Activated CD4-positive, alpha-beta T cell treated with anti-CD3 and anti-CD28 coated beads for 36 hours (primary cell): ENCODE measurements at regions not wholly inside any gene's neighbourhood (a gene's known extent, or its start where the extent isn't known, plus 50 kb on each side); places are given as distances from the start of the nearest gene placed in this dataset.
"Not testable (repeated sequence)": the region's sequence is repeated elsewhere in the genome, so short reads cannot be mapped to it uniquely, and the experiment has no call there.

Experiments used
- ATAC-seq: fragments of 200-7000 bp; cut with Tn5 transposase; one replicate; pipeline ENCODE4 v1.10.0; 2021; ENCODE audit warnings: mild to moderate bottlenecking, moderate library complexity
- CTCF ChIA-PET: fragments of 350-600 bp; sonication (Branson Sonifier 250); formaldehyde crosslinking; loops from one replicate; lab custom pipeline; 2021; ENCODE audit warnings: antibody characterized with exemption; lab: Charles Lee
- POLR2A ChIA-PET: fragments of 350-600 bp; sonication (Branson Sonifier 250); formaldehyde crosslinking; loops from one replicate; lab custom pipeline; 2021; ENCODE audit warnings: antibody characterized with exemption, inconsistent platforms; lab: Charles Lee
- DNase-seq: peaks from one replicate; pipeline ENCODE4 v3.0.0-alpha.2; 2020
- H3K27ac Mint-ChIP-seq: one replicate; pipeline ENCODE4 v1.8.0; 2021; ENCODE audit warnings: mixed read lengths
- H3K27me3 Mint-ChIP-seq: one replicate; pipeline ENCODE4 v1.8.0; 2021; ENCODE audit warnings: mixed read lengths
- H3K36me3 Mint-ChIP-seq: one replicate; pipeline ENCODE4 v1.8.0; 2021; ENCODE audit warnings: low read depth, mixed read lengths
- H3K4me1 Mint-ChIP-seq: one replicate; pipeline ENCODE4 v1.8.0; 2021; ENCODE audit warnings: mixed read lengths
- H3K4me3 Mint-ChIP-seq: one replicate; pipeline ENCODE4 v1.8.0; 2021; ENCODE audit warnings: mild to moderate bottlenecking, moderate library complexity, mixed read lengths
- H3K9me3 Mint-ChIP-seq: one replicate; pipeline ENCODE4 v1.8.0; 2021; ENCODE audit warnings: low read depth, mixed read lengths
- intact Hi-C, 2 experiments: fragments of 100-400 bp; cut with DNase I in 1 of 2; cut with micrococcal nuclease in 1 of 2; formaldehyde crosslinking; loops; one replicate each; pipeline versions ENCODE4 v1.14.2 to v1.15.1; 2022 to 2024; cut with DNase I, micrococcal nuclease

GRCh38 chr7:149963985-149964384 is 90.2 kb downstream of the ATP6V0E2 start:
- DNase-seq, H3K27ac Mint-ChIP-seq, POLR2A ChIA-PET, ATAC-seq, H3K27me3 Mint-ChIP-seq, intact Hi-C loops, H3K4me3 Mint-ChIP-seq: not testable (repeated sequence)
- Mint-ChIP-seq H3K36me3 (peaks cover 19% of the 10 kb centered on the region), H3K9me3 (peaks cover 14% of the 10 kb centered on the region), H3K4me1 (peaks cover 17% of the 10 kb centered on the region)
- CTCF ChIA-PET: interaction anchor here (1.2 kb wide), 1 partner anchor 201 kb away, joined by 3 read pairs; no protein-coding TSS in a partner anchor

GRCh38 chr7:149966444-149966843 is 92.7 kb downstream of the ATP6V0E2 start:
- H3K9me3 Mint-ChIP-seq, POLR2A ChIA-PET, ATAC-seq, H3K27me3 Mint-ChIP-seq, CTCF ChIA-PET, H3K27ac Mint-ChIP-seq, DNase-seq, intact Hi-C loops, H3K4me3 Mint-ChIP-seq: not testable (repeated sequence)
- H3K36me3 Mint-ChIP-seq: peaks cover 11% of the 10 kb centered on the region
- H3K4me1 Mint-ChIP-seq: peaks cover 11% of the 10 kb centered on the region

- DNase-seq, CTCF ChIA-PET, H3K27ac Mint-ChIP-seq, H3K4me1 Mint-ChIP-seq, H3K36me3 Mint-ChIP-seq, H3K9me3 Mint-ChIP-seq, intact Hi-C loops, ATAC-seq, POLR2A ChIA-PET, H3K4me3 Mint-ChIP-seq: not testable (repeated sequence)
- H3K27me3 Mint-ChIP-seq: peaks cover 15% of the 10 kb centered on the region
These were observed 99.2 kb downstream of the ATP6V0E2 start for GRCh38 chr7:149972977-149973376.

- ATAC-seq, H3K9me3 Mint-ChIP-seq, H3K4me3 Mint-ChIP-seq, POLR2A ChIA-PET, intact Hi-C loops, H3K4me1 Mint-ChIP-seq, H3K36me3 Mint-ChIP-seq, CTCF ChIA-PET, DNase-seq, H3K27ac Mint-ChIP-seq: not testable (repeated sequence)
- H3K27me3 Mint-ChIP-seq: peaks cover 17% of the 10 kb centered on the region
These were observed 99.9 kb downstream of the ATP6V0E2 start for GRCh38 chr7:149973681-149974080.

- H3K27ac Mint-ChIP-seq, POLR2A ChIA-PET, ATAC-seq, intact Hi-C loops, H3K4me3 Mint-ChIP-seq, CTCF ChIA-PET, H3K9me3 Mint-ChIP-seq, DNase-seq, H3K36me3 Mint-ChIP-seq, H3K4me1 Mint-ChIP-seq: not testable (repeated sequence)
- peaks cover 17% of the 10 kb centered on the region for H3K27me3 Mint-ChIP-seq
These were observed 101.8 kb downstream of the ATP6V0E2 start for GRCh38 chr7:149975608-149976007.

GRCh38 chr7:149978537-149978936 is 104.8 kb downstream of the ATP6V0E2 start:
- H3K27ac Mint-ChIP-seq, H3K4me1 Mint-ChIP-seq, POLR2A ChIA-PET, intact Hi-C loops, ATAC-seq, DNase-seq, CTCF ChIA-PET, H3K36me3 Mint-ChIP-seq, H3K4me3 Mint-ChIP-seq, H3K9me3 Mint-ChIP-seq: not testable (repeated sequence)
- peaks cover 12% of the 10 kb centered on the region for H3K27me3 Mint-ChIP-seq

GRCh38 chr7:149978944-149979343 is 105.2 kb downstream of the ATP6V0E2 start:
- POLR2A ChIA-PET, H3K9me3 Mint-ChIP-seq, ATAC-seq, H3K27ac Mint-ChIP-seq, H3K36me3 Mint-ChIP-seq, CTCF ChIA-PET, H3K4me3 Mint-ChIP-seq, intact Hi-C loops, DNase-seq, H3K4me1 Mint-ChIP-seq: not testable (repeated sequence)
- peaks cover 12% of the 10 kb centered on the region for H3K27me3 Mint-ChIP-seq

- H3K4me1 Mint-ChIP-seq, ATAC-seq, CTCF ChIA-PET, H3K9me3 Mint-ChIP-seq, intact Hi-C loops, POLR2A ChIA-PET, H3K27me3 Mint-ChIP-seq, H3K36me3 Mint-ChIP-seq, H3K27ac Mint-ChIP-seq, H3K4me3 Mint-ChIP-seq, DNase-seq: not testable (repeated sequence)
These were observed 108.9 kb downstream of the ATP6V0E2 start for GRCh38 chr7:149982537-149983112.

- ATAC-seq, H3K27ac Mint-ChIP-seq, DNase-seq, H3K4me1 Mint-ChIP-seq, POLR2A ChIA-PET, H3K27me3 Mint-ChIP-seq, H3K4me3 Mint-ChIP-seq, H3K9me3 Mint-ChIP-seq, CTCF ChIA-PET, intact Hi-C loops, H3K36me3 Mint-ChIP-seq: not testable (repeated sequence)
These were observed 113.1 kb downstream of the ATP6V0E2 start for GRCh38 chr7:149986866-149987265.

- H3K27ac Mint-ChIP-seq, intact Hi-C loops, H3K36me3 Mint-ChIP-seq, H3K4me3 Mint-ChIP-seq, CTCF ChIA-PET, ATAC-seq, POLR2A ChIA-PET, H3K9me3 Mint-ChIP-seq, H3K27me3 Mint-ChIP-seq, H3K4me1 Mint-ChIP-seq, DNase-seq: not testable (repeated sequence)
These were observed 118.0 kb downstream of the ATP6V0E2 start for GRCh38 chr7:149991652-149992302.

GRCh38 chr7:149992366-149992765 is 118.6 kb downstream of the ATP6V0E2 start:
- POLR2A ChIA-PET, H3K36me3 Mint-ChIP-seq, H3K27ac Mint-ChIP-seq, H3K27me3 Mint-ChIP-seq, ATAC-seq, CTCF ChIA-PET, H3K9me3 Mint-ChIP-seq, H3K4me3 Mint-ChIP-seq, intact Hi-C loops, H3K4me1 Mint-ChIP-seq, DNase-seq: not testable (repeated sequence)

- intact Hi-C loops, H3K4me1 Mint-ChIP-seq, H3K4me3 Mint-ChIP-seq, H3K9me3 Mint-ChIP-seq, CTCF ChIA-PET, DNase-seq, ATAC-seq, H3K27ac Mint-ChIP-seq, H3K27me3 Mint-ChIP-seq, POLR2A ChIA-PET, H3K36me3 Mint-ChIP-seq: not testable (repeated sequence)
These were observed 121.7 kb downstream of the ATP6V0E2 start for GRCh38 chr7:149995369-149996026.
